GM18498 (cell line): ENCODE measurements at regions not wholly inside any gene's neighbourhood (a gene's known extent, or its start where the extent isn't known, plus 50 kb on each side); places are given as distances from the start of the nearest gene placed in this dataset.
"Not testable (repeated sequence)": the region's sequence is repeated elsewhere in the genome, so short reads cannot be mapped to it uniquely, and the experiment has no call there.

ENCODE experiments used
- ATAC-seq: cut with Tn5 transposase; IDR thresholded peaks from one replicate; pipeline ENCODE4 v1.9.1; 2021; ENCODE audit warnings: mild to moderate bottlenecking, moderate library complexity; ENCODE audit not compliant: unreplicated experiment

DNA sequence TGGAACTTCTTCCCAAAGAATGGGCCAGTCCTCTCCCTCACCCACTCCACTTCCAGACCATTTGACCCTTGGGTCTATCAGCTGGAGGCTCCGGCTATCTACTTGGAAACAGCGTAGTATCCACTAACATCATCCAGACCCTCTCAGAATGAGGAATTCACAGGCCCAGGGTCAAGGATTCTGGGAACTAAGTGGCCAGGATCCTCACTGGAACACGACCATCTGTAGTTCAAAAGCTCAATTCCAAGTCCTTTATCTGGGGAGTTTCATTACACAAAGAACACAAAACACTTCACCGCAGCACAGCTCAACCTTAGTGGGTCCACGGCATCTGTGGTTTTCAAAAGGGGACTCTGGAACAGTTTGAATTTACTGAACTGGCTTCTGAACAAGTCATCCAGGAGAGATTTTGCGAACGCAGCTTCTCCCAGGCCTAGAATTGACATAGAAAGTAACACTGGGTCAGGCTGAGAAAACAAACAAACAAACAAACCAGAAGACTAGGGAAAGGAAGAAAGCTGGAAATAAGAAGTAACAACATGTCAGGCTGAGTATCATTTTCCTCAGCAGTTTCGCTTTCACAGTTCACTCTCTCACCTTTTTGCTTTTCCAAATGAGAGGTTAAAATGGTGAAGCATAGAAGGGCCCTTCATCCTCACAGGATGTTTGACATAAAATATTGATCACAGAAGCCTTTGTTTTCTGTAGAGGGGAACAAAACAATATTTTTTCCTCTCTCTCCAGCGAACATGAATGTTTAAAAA lies 57.6 kb upstream of the USP6NL start:
- no peak for ATAC-seq

GRCh38 chr10:11667756-11668155 lies 56.3 kb upstream of the USP6NL start:
- no peak for ATAC-seq

- peak; percentile 78 for ATAC-seq
These were observed 52.5 kb upstream of the USP6NL start for GRCh38 chr10:11663763-11664555.

DNA sequence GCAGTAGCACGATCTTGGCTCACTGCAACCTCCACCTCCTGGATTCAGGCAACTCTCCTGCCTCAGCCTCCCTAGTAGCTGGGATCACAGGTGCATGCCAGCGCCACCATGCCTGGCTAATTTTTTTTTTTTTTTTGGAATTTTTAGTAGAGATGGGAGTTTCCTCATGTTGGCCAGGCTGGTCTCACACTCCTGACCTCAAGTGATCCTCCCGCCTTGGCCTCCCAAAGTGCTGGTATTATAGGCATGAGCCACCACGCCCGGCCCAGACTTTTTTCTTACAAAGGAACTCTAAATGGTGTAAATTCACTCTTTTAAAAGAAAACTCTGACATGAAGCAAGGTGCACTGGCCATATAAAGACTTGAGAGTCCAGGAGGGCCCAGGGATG lies 51.7 kb upstream of the USP6NL start:
- ATAC-seq, result not testable (repeated sequence)

GRCh38 chr10:11661441-11661840 lies 50.0 kb upstream of the USP6NL start:
- ATAC-seq, result no peak
